ENCODE measurements at regions not wholly inside any gene's neighbourhood (a gene's known extent, or its start where the extent isn't known, plus 50 kb on each side); places are given as distances from the start of the nearest gene placed in this dataset.

DNA sequence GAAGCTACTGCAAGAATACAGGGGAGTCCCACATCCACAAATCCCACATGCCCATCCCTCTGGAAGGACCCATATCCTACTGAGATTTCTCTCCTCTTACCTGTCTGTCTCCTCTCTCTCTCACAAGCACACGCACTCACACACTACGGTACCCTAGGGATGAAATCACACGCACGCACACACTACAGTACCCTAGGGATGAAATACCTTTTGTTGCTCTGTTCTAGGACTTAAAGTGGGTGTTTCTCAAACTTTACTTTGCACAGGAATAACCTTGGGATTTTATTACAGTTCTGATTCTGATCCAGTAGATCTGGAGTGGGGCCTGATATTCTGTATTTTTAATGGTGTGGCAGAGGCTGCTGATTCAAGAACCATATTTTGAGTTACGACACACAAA, 622.2 kb upstream of the ZNF385D start:
- no peak for TF ChIP-seq POLR2A (IDR thresholded peaks at IDR 0.05)
- TF ChIP-seq, protein P1, sequence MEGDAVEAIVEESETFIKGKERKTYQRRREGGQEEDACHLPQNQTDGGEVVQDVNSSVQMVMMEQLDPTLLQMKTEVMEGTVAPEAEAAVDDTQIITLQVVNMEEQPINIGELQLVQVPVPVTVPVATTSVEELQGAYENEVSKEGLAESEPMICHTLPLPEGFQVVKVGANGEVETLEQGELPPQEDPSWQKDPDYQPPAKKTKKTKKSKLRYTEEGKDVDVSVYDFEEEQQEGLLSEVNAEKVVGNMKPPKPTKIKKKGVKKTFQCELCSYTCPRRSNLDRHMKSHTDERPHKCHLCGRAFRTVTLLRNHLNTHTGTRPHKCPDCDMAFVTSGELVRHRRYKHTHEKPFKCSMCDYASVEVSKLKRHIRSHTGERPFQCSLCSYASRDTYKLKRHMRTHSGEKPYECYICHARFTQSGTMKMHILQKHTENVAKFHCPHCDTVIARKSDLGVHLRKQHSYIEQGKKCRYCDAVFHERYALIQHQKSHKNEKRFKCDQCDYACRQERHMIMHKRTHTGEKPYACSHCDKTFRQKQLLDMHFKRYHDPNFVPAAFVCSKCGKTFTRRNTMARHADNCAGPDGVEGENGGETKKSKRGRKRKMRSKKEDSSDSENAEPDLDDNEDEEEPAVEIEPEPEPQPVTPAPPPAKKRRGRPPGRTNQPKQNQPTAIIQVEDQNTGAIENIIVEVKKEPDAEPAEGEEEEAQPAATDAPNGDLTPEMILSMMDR (IDR thresholded peaks at IDR 0.05): no peak
